Globus pallidus (tissue), 1 donor: ENCODE measurements at regions not wholly inside any gene's neighbourhood (a gene's known extent, or its start where the extent isn't known, plus 50 kb on each side); places are given as distances from the start of the nearest gene placed in this dataset.
"Not testable (repeated sequence)": the region's sequence is repeated elsewhere in the genome, so short reads cannot be mapped to it uniquely, and the experiment has no call there.

Source experiments
- DNase-seq: peaks from one replicate; pipeline ENCODE4 v3.0.0-alpha.2; 2015; ENCODE audit warnings: low spot score

GRCh38 chr18:60202708-60203107 is 169.9 kb downstream of the MC4R start:
- DNase-seq, result no peak

- DNase-seq, result no peak
These were observed 172.0 kb downstream of the MC4R start for GRCh38 chr18:60200558-60200957.

- DNase-seq, result no peak
These were observed 173.1 kb downstream of the MC4R start for GRCh38 chr18:60199505-60199904.

- DNase-seq, result no peak
These were observed 174.7 kb downstream of the MC4R start for GRCh38 chr18:60197671-60198462.

GRCh38 chr18:60196836-60197606 is 175.6 kb downstream of the MC4R start:
- no peak for DNase-seq

GRCh38 chr18:60193780-60194179 is 178.8 kb downstream of the MC4R start:
- no peak for DNase-seq

- DNase-seq, result no peak
These were observed 180.6 kb downstream of the MC4R start for GRCh38 chr18:60191926-60192325.

GRCh38 chr18:60189856-60190255 is 182.7 kb downstream of the MC4R start:
- DNase-seq, result no peak

- DNase-seq, result no peak
These were observed 183.6 kb downstream of the MC4R start for GRCh38 chr18:60188958-60189357.

- no peak for DNase-seq
These were observed 190.4 kb downstream of the MC4R start for GRCh38 chr18:60182223-60182622.

GRCh38 chr18:60180671-60181070 is 191.9 kb downstream of the MC4R start:
- no peak for DNase-seq

- not testable (repeated sequence) for DNase-seq
These were observed 194.4 kb downstream of the MC4R start for GRCh38 chr18:60178224-60178623.

- DNase-seq, result no peak
These were observed 196.3 kb downstream of the MC4R start for GRCh38 chr18:60176259-60176658.

GRCh38 chr18:60174832-60175231 is 197.7 kb downstream of the MC4R start:
- no peak for DNase-seq

GRCh38 chr18:60172030-60172429 is 200.5 kb downstream of the MC4R start:
- DNase-seq, result no peak

- DNase-seq, result no peak
These were observed 209.0 kb downstream of the MC4R start for GRCh38 chr18:60163622-60164021.

- DNase-seq, result no peak
These were observed 210.2 kb downstream of the MC4R start for GRCh38 chr18:60162388-60162787.

- DNase-seq, result no peak
These were observed 214.8 kb downstream of the MC4R start for GRCh38 chr18:60157810-60158209.

- no peak for DNase-seq
These were observed 219.2 kb downstream of the MC4R start for GRCh38 chr18:60153376-60153775.

- DNase-seq, result no peak
These were observed 223.3 kb downstream of the MC4R start for GRCh38 chr18:60149316-60149715.

- no peak for DNase-seq
These were observed 225.3 kb downstream of the MC4R start for GRCh38 chr18:60147323-60147722.

GRCh38 chr18:60146220-60146960 is 226.2 kb downstream of the MC4R start:
- DNase-seq, result no peak

- no peak for DNase-seq
These were observed 226.8 kb downstream of the MC4R start for GRCh38 chr18:60145776-60146175.
